Islet precursor cell (in vitro differentiated cells): ENCODE measurements at regions not wholly inside any gene's neighbourhood (a gene's known extent, or its start where the extent isn't known, plus 50 kb on each side); places are given as distances from the start of the nearest gene placed in this dataset.
"Not testable (repeated sequence)": the region's sequence is repeated elsewhere in the genome, so short reads cannot be mapped to it uniquely, and the experiment has no call there.

Source experiments
- DNase-seq: peaks from one replicate; pipeline ENCODE4 v3.0.0-alpha.2; 2018

DNA sequence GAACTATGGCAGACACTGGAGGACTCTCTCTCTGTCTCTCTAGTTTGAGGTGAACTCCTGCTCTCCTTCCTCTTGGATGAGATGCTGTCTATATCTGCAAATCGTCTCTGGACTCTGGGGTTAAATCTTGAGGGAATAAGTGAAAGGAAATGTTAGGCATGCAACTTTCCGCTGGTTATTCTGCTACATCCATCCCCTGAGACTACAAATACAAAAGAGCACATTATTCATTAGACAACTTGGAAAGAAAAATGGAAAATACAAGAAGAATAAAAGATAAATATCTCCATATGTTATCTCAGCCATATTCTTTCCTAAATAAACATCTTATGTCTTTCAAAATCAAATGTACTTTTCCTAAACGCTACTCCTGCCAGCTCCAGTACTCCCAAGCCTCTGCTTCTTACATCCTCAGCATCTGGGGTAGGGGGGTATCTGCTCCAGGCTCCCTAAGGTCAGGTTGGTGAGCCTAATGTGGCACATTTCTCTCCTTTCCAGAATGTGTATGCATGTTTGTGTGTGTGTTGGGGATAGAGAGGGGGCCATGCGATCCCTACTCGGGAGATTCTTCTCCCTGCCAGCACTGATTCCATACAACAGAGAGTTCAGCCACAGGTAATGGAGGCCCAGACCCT is 102.9 kb upstream of the FSCB start:
- DNase-seq, result no peak

DNA sequence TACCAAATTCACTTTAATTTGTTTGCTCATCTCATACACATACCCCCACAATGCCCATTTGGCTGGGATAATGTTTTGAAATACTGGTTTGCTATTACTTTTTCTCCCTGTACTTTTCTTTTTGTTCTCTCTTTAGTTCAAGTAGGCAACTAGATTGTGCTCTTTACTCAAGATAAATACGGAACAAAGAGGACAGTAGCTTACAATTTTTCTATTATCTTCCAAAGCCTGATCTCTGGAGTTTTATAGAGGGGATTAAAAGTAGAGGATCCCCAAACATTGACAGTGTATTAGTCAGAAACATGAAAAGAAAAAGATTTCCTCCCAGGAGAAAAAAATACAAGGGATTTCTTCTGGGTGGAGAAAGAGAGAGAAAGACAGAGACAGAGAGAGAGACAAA is 102.1 kb upstream of the FSCB start:
- no peak for DNase-seq

DNA sequence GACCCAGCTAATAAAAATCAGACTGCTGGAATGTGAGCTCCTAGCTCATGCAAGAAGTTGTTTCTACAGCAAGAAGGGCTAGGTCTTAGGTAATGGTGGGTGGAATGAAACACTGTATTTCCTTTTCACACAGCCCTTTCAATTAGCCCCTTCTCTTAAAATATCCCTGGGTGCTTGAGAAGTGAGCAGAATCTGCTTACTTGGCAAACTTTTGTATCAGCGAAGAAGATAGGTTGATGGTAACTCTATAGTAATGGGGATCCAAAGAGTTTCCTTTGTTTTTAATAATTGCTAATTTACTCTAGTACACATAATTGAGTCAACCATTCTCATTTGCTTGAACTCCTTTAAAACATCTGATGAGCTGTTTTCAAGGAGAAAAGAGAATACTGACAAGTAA is 100.6 kb upstream of the FSCB start:
- no peak for DNase-seq

DNA sequence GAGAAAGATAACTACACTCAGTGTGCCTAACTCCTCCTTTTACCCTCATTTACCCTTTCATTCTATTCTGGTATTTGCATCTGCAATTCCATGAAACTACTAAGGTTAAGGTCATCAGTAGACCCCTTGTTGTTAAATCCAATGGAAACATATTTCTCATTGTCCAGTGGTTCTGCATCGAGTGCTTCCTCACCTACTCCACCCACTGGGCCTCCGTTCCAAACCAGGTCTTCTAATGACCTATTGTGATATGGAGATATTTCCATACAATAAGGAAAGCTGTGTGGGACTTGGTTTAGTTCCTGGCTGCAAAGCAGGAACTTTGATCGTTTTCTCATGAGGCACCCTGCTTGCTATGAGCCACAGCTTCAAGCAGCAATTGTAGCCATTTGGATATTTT is 99.5 kb upstream of the FSCB start:
- DNase-seq, result no peak

DNA sequence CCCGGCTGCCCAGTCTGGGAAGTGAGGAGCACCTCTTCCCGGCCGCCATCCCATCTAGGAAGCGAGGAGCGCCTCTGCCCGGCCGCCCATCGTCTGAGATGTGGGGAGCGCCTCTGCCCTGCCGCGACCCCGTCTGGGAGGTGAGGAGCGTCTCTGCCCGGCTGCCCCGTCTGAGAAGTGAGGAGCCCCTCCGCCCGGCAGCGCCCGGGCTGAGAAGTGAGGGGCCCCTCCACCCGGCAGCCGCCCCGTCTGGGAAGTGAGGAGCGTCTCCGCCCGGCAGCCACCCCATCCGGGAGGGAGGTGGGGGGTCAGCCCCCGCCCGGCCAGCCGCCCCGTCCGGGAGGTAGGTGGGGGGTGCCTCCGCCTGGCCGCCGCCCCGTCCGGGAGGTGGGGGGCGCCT is 94.2 kb upstream of the FSCB start:
- DNase-seq, result not testable (repeated sequence)

DNA sequence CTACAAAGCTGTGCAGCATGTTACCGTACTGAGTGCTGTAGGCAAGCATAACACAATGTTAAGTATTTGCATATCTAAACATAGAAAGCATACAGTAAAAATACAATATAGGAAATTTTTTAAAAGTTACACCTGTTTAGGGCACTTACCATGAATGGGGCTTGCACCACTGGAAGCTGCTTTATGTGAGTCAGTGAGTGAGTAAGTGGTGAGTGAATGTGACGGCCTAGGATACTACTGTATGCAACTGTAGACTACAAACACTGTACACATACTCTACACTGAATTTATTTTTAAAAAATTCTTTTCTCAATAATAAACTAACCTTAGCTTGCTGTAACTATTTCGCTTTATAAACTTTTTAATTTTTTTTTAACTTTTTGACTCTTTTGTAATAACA is 82.1 kb upstream of the FSCB start:
- no peak for DNase-seq

DNA sequence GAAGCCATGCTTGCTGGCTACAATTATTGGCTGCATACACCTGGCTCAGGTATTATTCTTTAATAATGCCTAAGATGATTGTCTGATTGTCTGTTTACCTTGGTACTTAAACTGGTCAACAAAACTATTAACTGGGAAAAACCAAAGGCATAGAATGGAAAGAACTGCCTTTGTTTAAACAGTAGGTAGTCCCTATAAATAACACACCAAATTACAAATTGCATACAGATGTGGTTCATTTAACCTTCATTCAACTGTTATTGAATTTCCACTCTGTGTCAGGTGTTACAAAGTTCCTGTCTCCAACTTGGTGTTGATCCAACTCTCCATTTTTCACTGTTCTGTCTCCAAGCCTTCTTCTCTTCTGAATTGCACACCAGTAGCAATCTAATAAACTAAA is 79.8 kb upstream of the FSCB start:
- no peak for DNase-seq

DNA sequence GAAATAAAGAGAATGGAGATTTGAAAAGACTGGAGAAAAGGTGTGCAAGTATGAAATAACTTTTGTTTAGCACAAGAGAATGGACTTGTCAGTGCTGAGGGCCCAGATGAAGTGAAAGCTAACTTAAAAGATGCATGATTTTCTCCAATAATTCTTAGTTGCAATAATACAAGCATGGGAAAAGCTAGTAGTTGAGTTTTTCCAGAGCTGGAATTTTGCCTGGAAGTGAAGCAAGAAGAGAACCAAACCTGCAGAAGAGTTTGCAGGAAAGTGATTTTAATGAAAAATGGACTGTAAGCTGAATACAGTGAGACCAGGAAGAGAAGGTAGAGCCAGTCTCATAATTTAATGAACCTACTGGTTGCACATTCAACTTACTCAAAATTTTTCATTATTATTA is 69.3 kb upstream of the FSCB start:
- no peak for DNase-seq

DNA sequence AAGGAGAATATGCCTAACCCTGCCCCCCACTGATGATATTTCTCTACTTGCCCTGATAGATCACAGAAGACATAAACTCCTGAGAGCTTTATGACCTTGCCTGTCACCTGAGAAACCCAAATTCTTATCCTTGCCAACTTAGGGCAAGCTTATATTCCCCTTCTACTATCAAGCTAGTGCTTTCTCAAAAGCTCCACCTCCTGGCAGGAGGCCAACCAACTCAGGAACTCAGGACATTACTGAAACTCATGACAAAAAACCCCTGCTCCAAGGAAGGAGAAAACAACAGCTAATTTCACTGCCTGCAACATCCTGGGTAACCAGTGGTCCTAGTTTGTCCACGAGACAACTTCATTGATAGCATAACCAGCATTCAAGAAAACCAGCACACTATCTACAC is 60.9 kb upstream of the FSCB start:
- no peak for DNase-seq

DNA sequence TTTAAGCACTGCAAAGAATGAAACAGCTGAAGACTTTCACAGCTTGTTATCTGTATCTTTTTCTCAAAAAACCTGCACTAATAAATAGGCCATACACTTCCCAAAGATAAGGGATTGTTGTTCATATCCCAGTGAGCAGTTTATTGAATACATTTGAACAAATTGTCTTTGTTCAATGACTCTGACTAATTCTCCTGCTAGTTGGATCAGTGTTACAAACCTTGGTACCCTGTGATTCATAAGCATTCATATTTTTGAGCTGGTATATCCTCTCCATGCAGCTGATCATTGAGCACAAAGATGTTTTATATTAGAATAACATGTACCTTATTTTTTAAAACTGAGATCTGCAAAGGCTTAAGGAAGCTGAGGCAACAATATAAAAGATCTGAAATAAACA is 58.9 kb upstream of the FSCB start:
- DNase-seq, result no peak

DNA sequence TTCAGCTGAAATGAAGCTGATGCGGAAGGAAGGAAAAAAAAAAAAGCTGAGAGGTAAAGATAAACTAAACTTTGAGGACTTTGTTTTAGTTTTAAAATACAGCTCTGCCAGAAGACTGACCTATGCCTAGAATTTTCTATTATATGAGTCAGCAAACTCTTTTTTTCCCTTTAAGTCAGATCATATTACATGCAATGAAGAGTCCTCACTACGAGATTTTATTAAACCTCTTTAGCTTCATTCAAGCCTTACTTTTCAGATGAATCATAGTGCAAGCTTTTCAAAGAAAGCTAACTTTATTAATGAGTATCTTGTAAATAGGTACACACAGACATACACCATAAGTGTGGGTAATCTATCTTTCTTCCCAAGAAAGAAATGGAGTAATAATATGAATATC is 57.8 kb upstream of the FSCB start:
- DNase-seq, result no peak
